Hippocampal formation (tissue), 2 donors: ENCODE measurements at regions not wholly inside any gene's neighbourhood (a gene's known extent, or its start where the extent isn't known, plus 50 kb on each side); places are given as distances from the start of the nearest gene placed in this dataset.

Experiments used
- DNase-seq, 2 donors: peaks; one replicate each; lab custom pipeline; 2025; lab: John Stamatoyannopoulos, UW

GRCh38 chr21:31409831-31410487, 65.9 kb upstream of the TIAM1 start:
- DNase-seq, result no peak

- DNase-seq, result no peak
These were observed 64.4 kb upstream of the TIAM1 start for GRCh38 chr21:31408301-31409088.

DNA sequence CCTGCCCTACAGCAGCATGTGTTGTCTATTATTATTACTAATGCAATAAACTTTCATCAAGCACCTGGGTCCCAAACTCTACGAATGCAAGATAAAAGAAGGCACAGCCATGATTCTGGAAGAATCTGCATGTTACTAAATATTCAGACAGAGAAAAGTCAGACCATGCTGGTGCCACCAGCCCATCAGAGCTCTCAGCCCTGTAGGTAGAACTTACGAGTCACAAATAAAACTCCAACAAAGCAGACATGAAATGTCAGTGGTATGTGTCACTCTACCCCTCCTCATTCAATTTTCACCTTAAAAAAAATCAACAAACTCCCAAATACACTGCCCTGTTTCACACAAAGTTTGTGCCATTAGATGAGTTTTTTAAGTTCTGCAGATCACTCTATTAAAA, 62.4 kb upstream of the TIAM1 start:
- DNase-seq, result no peak

- DNase-seq, result no peak
These were observed 61.5 kb upstream of the TIAM1 start for GRCh38 chr21:31405604-31406003.

DNA sequence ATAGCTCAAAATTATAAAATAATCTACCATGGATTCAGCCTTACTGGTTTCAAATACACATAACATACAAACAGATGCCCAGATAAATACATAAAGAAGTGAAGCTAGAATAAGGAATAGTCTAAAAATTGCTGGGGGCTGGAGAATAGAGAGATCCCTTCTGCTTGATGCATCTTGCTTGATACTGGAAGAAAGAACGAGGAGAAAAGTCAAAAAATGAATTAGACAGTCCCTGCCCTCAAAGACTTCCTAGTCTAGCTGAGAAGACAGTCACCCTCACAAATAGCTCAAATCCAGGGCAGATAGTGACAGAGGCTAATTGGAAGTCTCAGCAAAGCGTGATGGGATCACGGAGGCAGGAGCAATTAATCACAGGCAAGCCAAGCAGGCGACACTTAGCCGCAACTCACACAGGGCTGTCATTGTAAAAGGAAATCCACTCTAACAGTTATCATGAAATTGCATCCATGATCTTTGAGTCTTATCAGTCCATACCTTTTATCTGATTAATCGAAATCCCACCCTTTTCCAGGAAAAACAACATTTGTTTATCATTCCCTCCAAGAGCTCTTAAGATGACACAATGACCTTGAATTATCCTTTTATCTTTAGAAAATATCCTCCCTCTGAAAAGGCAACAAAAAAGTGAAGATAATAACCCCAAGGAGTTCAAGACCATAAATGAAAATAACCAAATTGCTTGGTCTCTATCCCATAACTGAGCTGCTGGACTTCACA, 59.7 kb upstream of the TIAM1 start:
- DNase-seq, result no peak

DNA sequence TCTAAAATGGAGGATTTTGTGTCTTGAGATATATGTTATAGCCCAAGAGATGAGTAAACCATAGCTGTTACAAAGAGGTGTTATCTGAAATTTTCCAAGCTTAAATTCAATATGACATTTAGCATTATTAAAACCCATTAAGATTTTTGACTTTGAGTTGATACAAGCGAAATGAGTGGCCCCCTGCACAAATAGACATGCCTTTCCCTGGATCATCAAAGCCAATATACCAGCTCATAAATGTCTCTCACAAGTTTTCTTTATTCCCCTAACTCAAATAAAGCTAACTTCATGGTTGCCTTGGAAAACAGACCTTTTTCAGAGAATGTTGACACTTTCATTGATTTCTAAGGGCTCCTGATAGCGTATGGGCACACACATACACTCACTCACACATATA, 55.5 kb upstream of the TIAM1 start:
- DNase-seq, result no peak

- no peak for DNase-seq
These were observed 54.5 kb upstream of the TIAM1 start for GRCh38 chr21:31398574-31398973.

GRCh38 chr21:31397939-31398338, 53.9 kb upstream of the TIAM1 start:
- DNase-seq, result no peak

GRCh38 chr21:31397515-31397926, 53.5 kb upstream of the TIAM1 start:
- DNase-seq, result peak; percentile 61 to 70

DNA sequence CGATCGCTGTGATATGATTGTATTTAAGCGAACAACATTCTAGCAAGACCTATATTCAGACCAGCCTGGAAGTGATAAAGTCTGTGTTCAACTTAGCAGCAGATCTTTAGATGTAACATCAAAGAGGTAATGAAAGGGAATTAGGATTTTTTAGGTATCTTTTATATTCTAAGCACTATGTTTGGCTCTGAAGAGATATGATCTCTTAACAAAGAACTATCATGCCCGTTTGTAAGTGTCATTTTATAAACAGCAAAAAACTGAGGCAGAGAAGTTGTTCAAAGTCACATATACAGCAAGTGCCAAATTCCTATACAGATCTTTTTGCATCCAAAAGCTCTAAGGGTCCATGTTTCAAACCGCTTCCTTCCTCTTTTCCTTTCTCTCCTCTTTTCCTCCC, 53.0 kb upstream of the TIAM1 start:
- DNase-seq, result no peak

- no peak for DNase-seq
These were observed 52.3 kb upstream of the TIAM1 start for GRCh38 chr21:31396399-31396798.

DNA sequence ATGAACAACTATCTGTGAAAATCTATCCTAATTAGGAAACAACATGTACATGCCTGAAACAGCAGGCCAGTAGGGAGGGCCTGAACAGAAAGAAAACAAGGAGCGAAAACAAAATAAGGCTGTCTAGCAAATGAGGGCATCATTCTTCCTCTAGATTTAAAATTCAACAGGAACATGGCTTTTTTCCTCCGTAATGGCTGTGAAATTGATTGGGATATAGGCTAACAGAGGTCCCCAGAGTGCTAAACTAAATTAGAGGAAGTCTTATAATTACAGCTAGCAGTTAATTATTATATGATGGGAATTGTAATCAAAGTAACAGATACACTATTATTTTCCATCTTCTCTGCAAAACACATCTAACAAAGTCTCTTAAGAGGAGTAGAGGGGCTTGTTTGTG, 51.7 kb upstream of the TIAM1 start:
- DNase-seq, result no peak

GRCh38 chr21:31395268-31395667, 51.2 kb upstream of the TIAM1 start:
- DNase-seq, result peak; percentile 31 to 33

- DNase-seq, result no peak
These were observed 50.2 kb upstream of the TIAM1 start for GRCh38 chr21:31394309-31394708.
